ENCODE measurements at regions not wholly inside any gene's neighbourhood (a gene's known extent, or its start where the extent isn't known, plus 50 kb on each side); places are given as distances from the start of the nearest gene placed in this dataset.

GRCh38 chr5:82421119-82421518 is 143.0 kb upstream of the RPS23 start (continued):
- no peak for TF ChIP-seq KDM4B (IDR thresholded peaks at IDR 0.05; ENCODE audit: borderline replicate concordance in 2 of 2, low read depth in 1 of 2)
- no peak for TF ChIP-seq POLR2B (IDR thresholded peaks at IDR 0.05; ENCODE audit: low read depth, partially characterized antibody)
- no peak for TF ChIP-seq TEAD1 (CRISPR knock-in tag; IDR thresholded peaks at IDR 0.05)
- TF ChIP-seq ZNF561 (CRISPR knock-in tag; conservative IDR thresholded peaks at IDR 0.05), result no peak
- TF ChIP-seq ATF6 (CRISPR knock-in tag; IDR thresholded peaks at IDR 0.05), result no peak
- TF ChIP-seq ZNF436 (CRISPR knock-in tag; IDR thresholded peaks at IDR 0.05), result no peak
- no peak for TF ChIP-seq MAX (CRISPR knock-in tag; IDR thresholded peaks at IDR 0.05)
- TF ChIP-seq ZNF184 (CRISPR knock-in tag; IDR thresholded peaks at IDR 0.05), result no peak
- peak in 1 of 2 experiments; percentile 19; a peak in 1 of 4 replicates for TF ChIP-seq ZNF639 (CRISPR knock-in tag; conservative IDR thresholded peaks at IDR 0.05 in 1 of 2, IDR thresholded peaks at IDR 0.05 in 1 of 2)
- no peak for TF ChIP-seq SETDB1 (IDR thresholded peaks at IDR 0.05; ENCODE audit: low read length)
- no peak for TF ChIP-seq CREB1 (IDR thresholded peaks at IDR 0.05)
- TF ChIP-seq CREB1 (CRISPR knock-in tag; IDR thresholded peaks at IDR 0.05), result no peak
- TF ChIP-seq ETV5 (CRISPR knock-in tag; IDR thresholded peaks at IDR 0.05; ENCODE audit: low read depth), result no peak
- peak; percentile 28; the same call in 1 of the 2 replicates for TF ChIP-seq NFIC (IDR thresholded peaks at IDR 0.05)
- TF ChIP-seq ZNF318 (IDR thresholded peaks at IDR 0.05; ENCODE audit: borderline replicate concordance in 1 of 2, low read depth in 1 of 2), result no peak
- TF ChIP-seq ARID1B (IDR thresholded peaks at IDR 0.05), result no peak
- TF ChIP-seq ZNF263 (CRISPR knock-in tag; IDR thresholded peaks at IDR 0.05; ENCODE audit: borderline replicate concordance), result no peak
- TF ChIP-seq ZNF24 (IDR thresholded peaks at IDR 0.05), result peak; percentile 94
